ENCODE measurements at regions not wholly inside any gene's neighbourhood (a gene's known extent, or its start where the extent isn't known, plus 50 kb on each side); places are given as distances from the start of the nearest gene placed in this dataset.
A peak's percentile ranks its signal among the peaks of the same experiment; 100 is the strongest.

- no peak for DNase-seq (ENCODE audit: low read depth)
- no peak for TF ChIP-seq MYC (IDR thresholded peaks at IDR 0.05; ENCODE audit: low read depth, low read length)
- TF ChIP-seq POLR2A (IDR thresholded peaks at IDR 0.05; ENCODE audit: extremely low read depth, insufficient read length), result no peak
- TF ChIP-seq, protein P1, sequence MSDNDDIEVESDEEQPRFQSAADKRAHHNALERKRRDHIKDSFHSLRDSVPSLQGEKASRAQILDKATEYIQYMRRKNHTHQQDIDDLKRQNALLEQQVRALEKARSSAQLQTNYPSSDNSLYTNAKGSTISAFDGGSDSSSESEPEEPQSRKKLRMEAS (IDR thresholded peaks at IDR 0.05; ENCODE audit: low read depth, low read length), result no peak
- TF ChIP-seq, protein P2, sequence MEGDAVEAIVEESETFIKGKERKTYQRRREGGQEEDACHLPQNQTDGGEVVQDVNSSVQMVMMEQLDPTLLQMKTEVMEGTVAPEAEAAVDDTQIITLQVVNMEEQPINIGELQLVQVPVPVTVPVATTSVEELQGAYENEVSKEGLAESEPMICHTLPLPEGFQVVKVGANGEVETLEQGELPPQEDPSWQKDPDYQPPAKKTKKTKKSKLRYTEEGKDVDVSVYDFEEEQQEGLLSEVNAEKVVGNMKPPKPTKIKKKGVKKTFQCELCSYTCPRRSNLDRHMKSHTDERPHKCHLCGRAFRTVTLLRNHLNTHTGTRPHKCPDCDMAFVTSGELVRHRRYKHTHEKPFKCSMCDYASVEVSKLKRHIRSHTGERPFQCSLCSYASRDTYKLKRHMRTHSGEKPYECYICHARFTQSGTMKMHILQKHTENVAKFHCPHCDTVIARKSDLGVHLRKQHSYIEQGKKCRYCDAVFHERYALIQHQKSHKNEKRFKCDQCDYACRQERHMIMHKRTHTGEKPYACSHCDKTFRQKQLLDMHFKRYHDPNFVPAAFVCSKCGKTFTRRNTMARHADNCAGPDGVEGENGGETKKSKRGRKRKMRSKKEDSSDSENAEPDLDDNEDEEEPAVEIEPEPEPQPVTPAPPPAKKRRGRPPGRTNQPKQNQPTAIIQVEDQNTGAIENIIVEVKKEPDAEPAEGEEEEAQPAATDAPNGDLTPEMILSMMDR (IDR thresholded peaks at IDR 0.05; ENCODE audit: low read depth, low read length), result no peak
- no peak overlapping the region for H3K4me3 ChIP-seq (ENCODE audit: low read depth, low read length)
Observed at GRCh38 chr3:72238010-72238691, 453.2 kb upstream of the PROK2 start.

DNA sequence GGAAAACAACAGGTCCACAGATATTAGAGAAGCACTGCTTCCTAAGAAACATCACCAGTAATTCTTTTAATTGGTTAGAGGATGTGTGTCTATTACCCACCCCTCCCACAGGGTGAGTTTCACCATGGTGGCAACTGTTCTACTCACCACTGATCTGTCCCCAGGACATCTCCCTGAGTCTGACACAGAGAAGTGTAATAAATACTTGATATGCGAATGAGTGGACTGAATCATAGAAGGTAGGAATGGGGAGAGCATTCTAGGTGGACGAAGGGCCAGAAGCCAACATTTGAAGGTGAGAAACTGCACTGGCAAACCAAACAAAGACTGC lies 452.7 kb upstream of the PROK2 start:
- DNase-seq (ENCODE audit: low read depth), result no peak
- TF ChIP-seq, protein P1 (IDR thresholded peaks at IDR 0.05; ENCODE audit: low read depth, low read length), result no peak
- TF ChIP-seq, protein P2 (IDR thresholded peaks at IDR 0.05; ENCODE audit: low read depth, low read length), result no peak
- TF ChIP-seq POLR2A (IDR thresholded peaks at IDR 0.05; ENCODE audit: extremely low read depth, insufficient read length) (no peak), MYC (IDR thresholded peaks at IDR 0.05; ENCODE audit: low read depth, low read length) (no peak)
- H3K4me3 ChIP-seq (ENCODE audit: low read depth, low read length), result no peak overlapping the region

- H3K4me3 ChIP-seq (ENCODE audit: low read depth, low read length), result no peak overlapping the region
- no peak for TF ChIP-seq POLR2A (IDR thresholded peaks at IDR 0.05; ENCODE audit: extremely low read depth, insufficient read length)
- TF ChIP-seq, protein P1 (IDR thresholded peaks at IDR 0.05; ENCODE audit: low read depth, low read length), result no peak
- TF ChIP-seq MYC (IDR thresholded peaks at IDR 0.05; ENCODE audit: low read depth, low read length), result no peak
- TF ChIP-seq, protein P2 (IDR thresholded peaks at IDR 0.05; ENCODE audit: low read depth, low read length), result no peak
- DNase-seq (ENCODE audit: low read depth), result no peak
Observed at GRCh38 chr3:72234391-72234790, 449.4 kb upstream of the PROK2 start.

- H3K4me3 ChIP-seq (ENCODE audit: low read depth, low read length), result no peak overlapping the region
- TF ChIP-seq MYC (IDR thresholded peaks at IDR 0.05; ENCODE audit: low read depth, low read length), result no peak
- TF ChIP-seq, protein P1 (IDR thresholded peaks at IDR 0.05; ENCODE audit: low read depth, low read length), result no peak
- no peak for TF ChIP-seq POLR2A (IDR thresholded peaks at IDR 0.05; ENCODE audit: extremely low read depth, insufficient read length)
- TF ChIP-seq, protein P2 (IDR thresholded peaks at IDR 0.05; ENCODE audit: low read depth, low read length), result no peak
- no peak for DNase-seq (ENCODE audit: low read depth)
Observed at GRCh38 chr3:72233571-72233970, 448.6 kb upstream of the PROK2 start.

GRCh38 chr3:72232777-72233176 lies 447.8 kb upstream of the PROK2 start:
- DNase-seq (ENCODE audit: low read depth), result peak; percentile 14
- H3K4me3 ChIP-seq (ENCODE audit: low read depth, low read length), result no peak overlapping the region

More at GRCh38 chr3:72232777-72233176, 447.8 kb upstream of the PROK2 start:
- TF ChIP-seq MYC (IDR thresholded peaks at IDR 0.05; ENCODE audit: low read depth, low read length) (no peak), POLR2A (IDR thresholded peaks at IDR 0.05; ENCODE audit: extremely low read depth, insufficient read length) (no peak)
- TF ChIP-seq, protein P2 (IDR thresholded peaks at IDR 0.05; ENCODE audit: low read depth, low read length), result peak; percentile 5
